ENCODE measurements at regions not wholly inside any gene's neighbourhood (a gene's known extent, or its start where the extent isn't known, plus 50 kb on each side); places are given as distances from the start of the nearest gene placed in this dataset.

DNA sequence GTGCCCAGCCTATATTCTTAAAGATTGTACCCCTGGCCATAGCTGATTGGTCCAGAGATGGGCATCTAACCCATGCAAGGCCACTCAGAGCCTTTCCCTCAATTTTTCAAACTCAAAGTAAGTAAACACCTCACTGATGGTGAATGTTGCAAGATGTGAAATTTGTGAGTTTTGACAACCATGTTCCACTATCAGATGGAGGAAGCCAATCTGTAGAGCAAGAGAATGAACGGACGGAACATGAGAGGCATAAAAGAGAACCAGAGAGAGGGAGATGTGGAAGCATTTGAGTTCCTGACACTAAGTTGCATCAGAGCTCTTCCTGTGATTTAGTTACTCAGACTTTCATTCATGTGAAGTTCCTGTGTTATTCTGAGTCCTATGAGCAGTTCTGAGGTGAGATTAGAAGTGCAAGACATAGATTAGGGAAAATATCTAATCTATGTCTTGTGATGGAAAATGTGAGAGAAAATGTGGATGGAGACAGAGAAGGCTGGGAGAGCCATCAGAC lies 73.3 kb downstream of the PRSS23 start:
- TF ChIP-seq, protein P1, sequence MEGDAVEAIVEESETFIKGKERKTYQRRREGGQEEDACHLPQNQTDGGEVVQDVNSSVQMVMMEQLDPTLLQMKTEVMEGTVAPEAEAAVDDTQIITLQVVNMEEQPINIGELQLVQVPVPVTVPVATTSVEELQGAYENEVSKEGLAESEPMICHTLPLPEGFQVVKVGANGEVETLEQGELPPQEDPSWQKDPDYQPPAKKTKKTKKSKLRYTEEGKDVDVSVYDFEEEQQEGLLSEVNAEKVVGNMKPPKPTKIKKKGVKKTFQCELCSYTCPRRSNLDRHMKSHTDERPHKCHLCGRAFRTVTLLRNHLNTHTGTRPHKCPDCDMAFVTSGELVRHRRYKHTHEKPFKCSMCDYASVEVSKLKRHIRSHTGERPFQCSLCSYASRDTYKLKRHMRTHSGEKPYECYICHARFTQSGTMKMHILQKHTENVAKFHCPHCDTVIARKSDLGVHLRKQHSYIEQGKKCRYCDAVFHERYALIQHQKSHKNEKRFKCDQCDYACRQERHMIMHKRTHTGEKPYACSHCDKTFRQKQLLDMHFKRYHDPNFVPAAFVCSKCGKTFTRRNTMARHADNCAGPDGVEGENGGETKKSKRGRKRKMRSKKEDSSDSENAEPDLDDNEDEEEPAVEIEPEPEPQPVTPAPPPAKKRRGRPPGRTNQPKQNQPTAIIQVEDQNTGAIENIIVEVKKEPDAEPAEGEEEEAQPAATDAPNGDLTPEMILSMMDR (IDR thresholded peaks at IDR 0.05): no peak
- TF ChIP-seq POLR2A (IDR thresholded peaks at IDR 0.05) (no peak), EP300 (IDR thresholded peaks at IDR 0.05) (no peak)

All from stomach (tissue), 4 donors.